Keratinocyte (primary cell): ENCODE measurements at regions not wholly inside any gene's neighbourhood (a gene's known extent, or its start where the extent isn't known, plus 50 kb on each side); places are given as distances from the start of the nearest gene placed in this dataset.

Experiments
- EZH2 ChIP-seq: IDR thresholded peaks from one replicate; pipeline ENCODE4 v1.6.1; 2012; ENCODE audit warnings: inconsistent platforms, mild to moderate bottlenecking, low read length, moderate library complexity
- TF ChIP-seq, protein P1 (sequence below), 3 experiments: IDR thresholded peaks in 1 of 3; conservative IDR thresholded peaks in 1 of 3; optimal IDR thresholded peaks in 1 of 3; 2 replicates in 2 of 3; 3 replicates in 1 of 3; pipeline versions ENCODE3 to v1.5.1; 2011; ENCODE audit warnings: low read length in 3 of 3, mild to moderate bottlenecking in 3 of 3, moderate library complexity in 2 of 3, control low read depth in 1 of 3, inconsistent platforms in 1 of 3; ENCODE audit not compliant: insufficient read depth in 2 of 3; ENCODE audit errors: extremely low read depth in 1 of 3

DNA sequence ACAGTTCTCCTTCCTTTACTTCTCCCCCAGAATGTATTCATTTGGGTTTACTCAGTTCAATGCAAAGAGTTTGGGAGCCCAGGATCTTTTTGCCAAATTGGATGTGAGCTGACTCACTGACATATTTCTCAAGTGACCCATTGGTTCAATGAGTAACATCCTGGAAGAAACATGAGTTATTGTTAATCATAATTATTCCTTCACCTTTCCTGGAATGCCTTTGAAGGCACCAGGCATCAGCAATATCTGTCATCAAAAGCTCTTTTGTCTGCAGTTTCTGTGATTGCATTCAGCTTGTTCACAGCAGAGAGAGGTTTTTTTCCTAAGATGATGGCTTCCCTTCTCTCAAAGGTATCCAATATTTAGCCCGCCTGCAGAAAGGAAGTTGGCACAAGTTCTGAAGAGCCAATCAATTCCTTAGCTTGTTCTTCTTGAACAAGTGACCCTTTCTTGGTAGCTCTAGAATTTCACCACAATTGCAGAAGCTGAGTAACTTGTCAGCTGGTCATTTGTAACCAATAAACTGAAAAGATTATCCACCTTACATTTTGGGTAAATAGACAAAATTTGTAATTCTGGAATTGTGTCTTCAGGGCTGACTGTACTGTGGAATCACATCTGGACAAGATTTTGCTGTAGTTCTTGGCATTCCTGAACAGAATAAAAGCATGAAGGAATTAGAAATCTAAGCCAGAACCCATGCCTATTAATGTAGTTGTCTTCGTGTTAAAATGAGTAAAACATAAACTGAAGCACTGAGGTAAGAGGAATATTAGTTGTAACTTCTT lies 72.2 kb upstream of the TMEM17 start:
- TF ChIP-seq, protein P1, sequence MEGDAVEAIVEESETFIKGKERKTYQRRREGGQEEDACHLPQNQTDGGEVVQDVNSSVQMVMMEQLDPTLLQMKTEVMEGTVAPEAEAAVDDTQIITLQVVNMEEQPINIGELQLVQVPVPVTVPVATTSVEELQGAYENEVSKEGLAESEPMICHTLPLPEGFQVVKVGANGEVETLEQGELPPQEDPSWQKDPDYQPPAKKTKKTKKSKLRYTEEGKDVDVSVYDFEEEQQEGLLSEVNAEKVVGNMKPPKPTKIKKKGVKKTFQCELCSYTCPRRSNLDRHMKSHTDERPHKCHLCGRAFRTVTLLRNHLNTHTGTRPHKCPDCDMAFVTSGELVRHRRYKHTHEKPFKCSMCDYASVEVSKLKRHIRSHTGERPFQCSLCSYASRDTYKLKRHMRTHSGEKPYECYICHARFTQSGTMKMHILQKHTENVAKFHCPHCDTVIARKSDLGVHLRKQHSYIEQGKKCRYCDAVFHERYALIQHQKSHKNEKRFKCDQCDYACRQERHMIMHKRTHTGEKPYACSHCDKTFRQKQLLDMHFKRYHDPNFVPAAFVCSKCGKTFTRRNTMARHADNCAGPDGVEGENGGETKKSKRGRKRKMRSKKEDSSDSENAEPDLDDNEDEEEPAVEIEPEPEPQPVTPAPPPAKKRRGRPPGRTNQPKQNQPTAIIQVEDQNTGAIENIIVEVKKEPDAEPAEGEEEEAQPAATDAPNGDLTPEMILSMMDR (optimal IDR thresholded peaks at IDR 0.05 in 1 of 3, IDR thresholded peaks at IDR 0.05 in 1 of 3, conservative IDR thresholded peaks at IDR 0.05 in 1 of 3; ENCODE audit: extremely low read depth in 1 of 3, insufficient read depth in 2 of 3, low read length in 3 of 3) = no peak
- no peak for TF ChIP-seq EZH2
